Neural cell (in vitro differentiated cells): ENCODE measurements at regions not wholly inside any gene's neighbourhood (a gene's known extent, or its start where the extent isn't known, plus 50 kb on each side); places are given as distances from the start of the nearest gene placed in this dataset.

Experiments
- H2AFZ ChIP-seq: fragments of 200-600, 300-800 bp; sonication (generic), shearing (Covaris generic); 2 replicates; pipeline ENCODE4 v1.6.0; 2014; ENCODE audit warnings: low read depth, mild to moderate bottlenecking, antibody characterized with exemption, low read length, moderate library complexity
- H3F3A ChIP-seq: fragments of 200-600 bp; shearing (Covaris generic); 2 replicates; pipeline ENCODE4 v1.6.1; 2016; ENCODE audit warnings: mild to moderate bottlenecking, moderate library complexity, mixed read lengths, antibody characterized with exemption, low read length; ENCODE audit not compliant: insufficient read depth, poor library complexity, severe bottlenecking
- H3K27ac ChIP-seq: fragments of 200-600, 300-800 bp; sonication (generic), shearing (Covaris generic); 2 replicates; pipeline ENCODE4 v1.5.1; 2014; ENCODE audit warnings: mild to moderate bottlenecking, low read length, moderate library complexity
- H3K27me3 ChIP-seq: fragments of 300-800, 200-600 bp; sonication (generic), shearing (Covaris generic); 2 replicates; pipeline ENCODE4 v1.6.0; 2014; ENCODE audit warnings: mild to moderate bottlenecking, low read depth, low read length, moderate library complexity; ENCODE audit not compliant: insufficient read depth
- H3K36me3 ChIP-seq: fragments of 300-800, 200-600 bp; sonication (generic), shearing (Covaris generic); 2 replicates; pipeline ENCODE4 v1.5.1; 2014; ENCODE audit warnings: mild to moderate bottlenecking, antibody characterized with exemption, low read length, moderate library complexity; ENCODE audit not compliant: insufficient read depth
- H3K4me2 ChIP-seq: fragments of 300-800, 200-600 bp; sonication (generic), shearing (Covaris generic); 2 replicates; pipeline ENCODE4 v1.6.0; 2014; ENCODE audit warnings: mild to moderate bottlenecking, low read length
- H3K4me3 ChIP-seq: fragments of 300-800, 200-600 bp; sonication (generic), shearing (Covaris generic); 2 replicates; pipeline ENCODE4 v1.5.1; 2014; ENCODE audit warnings: mild to moderate bottlenecking, low read length, moderate library complexity
- H3K79me2 ChIP-seq: fragments of 200-600 bp; shearing (Covaris generic); replicated peaks from 2 replicates; pipeline ENCODE4 v1.6.0; 2014; ENCODE audit warnings: mild to moderate bottlenecking, low read length, moderate library complexity; ENCODE audit not compliant: insufficient read depth
- H3K9ac ChIP-seq: fragments of 300-800, 200-600 bp; sonication (generic), shearing (Covaris generic); 2 replicates; pipeline ENCODE4 v1.6.1; 2016; ENCODE audit warnings: mild to moderate bottlenecking, low read length, mixed read lengths
- H3K9me2 ChIP-seq: fragments of 200-600 bp; shearing (Covaris generic); 2 replicates; pipeline ENCODE4 v1.6.1; 2016; ENCODE audit warnings: mild to moderate bottlenecking, low read length, mixed read lengths; ENCODE audit not compliant: insufficient read depth
- H3K9me3 ChIP-seq: fragments of 200-600, 300-800 bp; sonication (generic), shearing (Covaris generic); 2 replicates; pipeline ENCODE4 v1.6.1; 2016; ENCODE audit warnings: mild to moderate bottlenecking, mixed run types, low read length, moderate library complexity, mixed read lengths
- H4K20me1 ChIP-seq: fragments of 200-600 bp; shearing (Covaris generic); 2 replicates; pipeline ENCODE4 v1.6.1; 2016; ENCODE audit warnings: mild to moderate bottlenecking, mixed run types; ENCODE audit not compliant: insufficient read depth
- EP300 ChIP-seq: fragments of 450-650 bp; conservative IDR thresholded peaks from 2 replicates; pipeline ENCODE4 v1.6.1; 2014; ENCODE audit warnings: antibody characterized with exemption, mild to moderate bottlenecking, moderate library complexity; ENCODE audit not compliant: poor library complexity, severe bottlenecking
- EZH2 ChIP-seq: fragments of 200-600, 300-800 bp; shearing (Covaris generic), sonication (generic); IDR thresholded peaks from 2 replicates; pipeline ENCODE4 v1.6.1; 2014; ENCODE audit warnings: antibody characterized with exemption, low read length, borderline replicate concordance, mild to moderate bottlenecking; ENCODE audit not compliant: insufficient read depth, poor library complexity, severe bottlenecking
- MXI1 ChIP-seq: fragments of 450-650 bp; conservative IDR thresholded peaks from 2 replicates; pipeline ENCODE4 v1.6.1; 2014; ENCODE audit warnings: antibody characterized with exemption, mild to moderate bottlenecking; ENCODE audit not compliant: poor library complexity, severe bottlenecking
- POLR2AphosphoS5 ChIP-seq: IDR thresholded peaks from 2 replicates; pipeline ENCODE4 v1.6.1; 2012
- RAD21 ChIP-seq: fragments of 450-650 bp; conservative IDR thresholded peaks from 2 replicates; pipeline ENCODE4 v1.6.1; 2014; ENCODE audit warnings: antibody characterized with exemption, mild to moderate bottlenecking, moderate library complexity
- SMC3 ChIP-seq: fragments of 450-650 bp; conservative IDR thresholded peaks from 2 replicates; pipeline ENCODE4 v1.6.1; 2014; ENCODE audit warnings: antibody characterized with exemption, mild to moderate bottlenecking, moderate library complexity; ENCODE audit not compliant: poor library complexity
- TAF1 ChIP-seq: IDR thresholded peaks from 2 replicates; pipeline ENCODE4 v1.6.1; 2012; ENCODE audit warnings: low read depth
- TF ChIP-seq, protein P1 (sequence below): IDR thresholded peaks from 2 replicates; pipeline ENCODE4 v1.6.1; 2012; ENCODE audit warnings: borderline replicate concordance
- TF ChIP-seq, protein P2 (sequence below): fragments of 450-650 bp; IDR thresholded peaks from 2 replicates; pipeline ENCODE4 v1.5.1; 2014; ENCODE audit warnings: antibody characterized with exemption, mild to moderate bottlenecking, moderate library complexity; ENCODE audit not compliant: poor library complexity, severe bottlenecking

DNA sequence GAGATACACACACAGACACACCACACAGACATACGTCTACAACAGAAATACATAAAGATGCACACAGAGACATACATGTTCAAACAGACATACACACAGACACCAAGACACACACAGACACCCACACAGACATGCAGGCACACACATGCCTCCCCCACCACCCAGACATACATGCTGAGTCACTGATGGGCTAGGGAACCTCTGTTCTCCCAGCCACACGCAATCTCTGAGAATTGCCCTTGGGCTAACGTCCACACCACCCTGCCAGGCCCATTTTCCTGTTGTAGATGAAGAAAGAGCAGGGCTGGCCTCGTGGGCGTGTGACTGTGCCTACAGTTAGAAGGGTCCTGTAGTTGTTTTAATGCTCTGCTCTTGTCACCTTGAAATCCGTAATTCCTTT is 261.9 kb downstream of the KCNRG start:
- Histone ChIP-seq H3K4me2 (no peak overlapping the region), H3K36me3 (no peaks in the 10 kb centered on the region), H3K27ac (no peak overlapping the region), H3K79me2 (no peaks in the 10 kb centered on the region), H3F3A (no peaks in the 10 kb centered on the region), H3K27me3 (no peaks in the 10 kb centered on the region), H4K20me1 (no peaks in the 10 kb centered on the region), H3K9me2 (no peaks in the 10 kb centered on the region), H3K4me3 (no peak overlapping the region), H2AFZ (no peak overlapping the region), H3K9me3 (no peaks in the 10 kb centered on the region), H3K9ac (no peak overlapping the region)
- TF ChIP-seq SMC3 (no peak), EP300 (no peak), POLR2AphosphoS5 (no peak), MXI1 (no peak), RAD21 (no peak)
- TF ChIP-seq, protein P1, sequence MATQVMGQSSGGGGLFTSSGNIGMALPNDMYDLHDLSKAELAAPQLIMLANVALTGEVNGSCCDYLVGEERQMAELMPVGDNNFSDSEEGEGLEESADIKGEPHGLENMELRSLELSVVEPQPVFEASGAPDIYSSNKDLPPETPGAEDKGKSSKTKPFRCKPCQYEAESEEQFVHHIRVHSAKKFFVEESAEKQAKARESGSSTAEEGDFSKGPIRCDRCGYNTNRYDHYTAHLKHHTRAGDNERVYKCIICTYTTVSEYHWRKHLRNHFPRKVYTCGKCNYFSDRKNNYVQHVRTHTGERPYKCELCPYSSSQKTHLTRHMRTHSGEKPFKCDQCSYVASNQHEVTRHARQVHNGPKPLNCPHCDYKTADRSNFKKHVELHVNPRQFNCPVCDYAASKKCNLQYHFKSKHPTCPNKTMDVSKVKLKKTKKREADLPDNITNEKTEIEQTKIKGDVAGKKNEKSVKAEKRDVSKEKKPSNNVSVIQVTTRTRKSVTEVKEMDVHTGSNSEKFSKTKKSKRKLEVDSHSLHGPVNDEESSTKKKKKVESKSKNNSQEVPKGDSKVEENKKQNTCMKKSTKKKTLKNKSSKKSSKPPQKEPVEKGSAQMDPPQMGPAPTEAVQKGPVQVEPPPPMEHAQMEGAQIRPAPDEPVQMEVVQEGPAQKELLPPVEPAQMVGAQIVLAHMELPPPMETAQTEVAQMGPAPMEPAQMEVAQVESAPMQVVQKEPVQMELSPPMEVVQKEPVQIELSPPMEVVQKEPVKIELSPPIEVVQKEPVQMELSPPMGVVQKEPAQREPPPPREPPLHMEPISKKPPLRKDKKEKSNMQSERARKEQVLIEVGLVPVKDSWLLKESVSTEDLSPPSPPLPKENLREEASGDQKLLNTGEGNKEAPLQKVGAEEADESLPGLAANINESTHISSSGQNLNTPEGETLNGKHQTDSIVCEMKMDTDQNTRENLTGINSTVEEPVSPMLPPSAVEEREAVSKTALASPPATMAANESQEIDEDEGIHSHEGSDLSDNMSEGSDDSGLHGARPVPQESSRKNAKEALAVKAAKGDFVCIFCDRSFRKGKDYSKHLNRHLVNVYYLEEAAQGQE = no peak
- TF ChIP-seq, protein P2, sequence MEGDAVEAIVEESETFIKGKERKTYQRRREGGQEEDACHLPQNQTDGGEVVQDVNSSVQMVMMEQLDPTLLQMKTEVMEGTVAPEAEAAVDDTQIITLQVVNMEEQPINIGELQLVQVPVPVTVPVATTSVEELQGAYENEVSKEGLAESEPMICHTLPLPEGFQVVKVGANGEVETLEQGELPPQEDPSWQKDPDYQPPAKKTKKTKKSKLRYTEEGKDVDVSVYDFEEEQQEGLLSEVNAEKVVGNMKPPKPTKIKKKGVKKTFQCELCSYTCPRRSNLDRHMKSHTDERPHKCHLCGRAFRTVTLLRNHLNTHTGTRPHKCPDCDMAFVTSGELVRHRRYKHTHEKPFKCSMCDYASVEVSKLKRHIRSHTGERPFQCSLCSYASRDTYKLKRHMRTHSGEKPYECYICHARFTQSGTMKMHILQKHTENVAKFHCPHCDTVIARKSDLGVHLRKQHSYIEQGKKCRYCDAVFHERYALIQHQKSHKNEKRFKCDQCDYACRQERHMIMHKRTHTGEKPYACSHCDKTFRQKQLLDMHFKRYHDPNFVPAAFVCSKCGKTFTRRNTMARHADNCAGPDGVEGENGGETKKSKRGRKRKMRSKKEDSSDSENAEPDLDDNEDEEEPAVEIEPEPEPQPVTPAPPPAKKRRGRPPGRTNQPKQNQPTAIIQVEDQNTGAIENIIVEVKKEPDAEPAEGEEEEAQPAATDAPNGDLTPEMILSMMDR = no peak

DNA sequence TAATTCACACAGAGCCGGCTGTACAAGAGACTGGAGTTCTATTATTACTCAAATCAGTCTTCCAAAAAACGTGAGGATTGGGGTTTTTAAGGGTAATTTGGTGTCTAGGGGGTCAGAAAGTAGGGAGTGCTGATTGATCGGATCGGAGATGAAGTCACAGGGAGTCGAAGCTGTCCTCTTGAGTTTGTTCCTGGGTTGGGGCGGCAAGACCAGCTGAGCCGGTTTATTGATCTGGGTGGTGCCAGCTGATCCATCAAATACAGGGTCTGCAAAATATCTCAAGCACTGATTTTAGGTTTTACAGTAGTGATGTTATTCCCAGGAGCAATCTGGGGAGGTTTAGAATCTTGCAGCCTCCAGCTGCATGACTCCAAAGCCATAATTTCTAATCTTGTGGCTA is 262.7 kb downstream of the KCNRG start:
- H3K27ac ChIP-seq = no peak overlapping the region
- H2AFZ ChIP-seq = no peak overlapping the region
- TF ChIP-seq MXI1 (no peak), SMC3 (no peak), TAF1 (no peak), EP300 (no peak), RAD21 (no peak), EZH2 (no peak), POLR2AphosphoS5 (no peak)
- TF ChIP-seq, protein P1 = no peak
- TF ChIP-seq, protein P2 = no peak

More for the DNA sequence above, 262.7 kb downstream of the KCNRG start:
- Histone ChIP-seq H3K4me2 (no peak overlapping the region), H3K9me2 (no peaks in the 10 kb centered on the region), H3K36me3 (no peaks in the 10 kb centered on the region), H3K27me3 (no peaks in the 10 kb centered on the region), H3K79me2 (no peaks in the 10 kb centered on the region), H3K9me3 (no peaks in the 10 kb centered on the region), H3K9ac (no peak overlapping the region), H4K20me1 (no peaks in the 10 kb centered on the region), H3K4me3 (no peak overlapping the region), H3F3A (no peaks in the 10 kb centered on the region)
